ENCODE measurements at regions not wholly inside any gene's neighbourhood (a gene's known extent, or its start where the extent isn't known, plus 50 kb on each side); places are given as distances from the start of the nearest gene placed in this dataset.

GRCh38 chr2:111687911-111688310 lies 196.1 kb downstream of the ANAPC1 start:
- Histone ChIP-seq H3K4me3 (no peak overlapping the region), H3K27me3 (no peaks in the 10 kb centered on the region), H3K9me3 (no peaks in the 10 kb centered on the region), H3K27ac (no peak overlapping the region), H3K4me1 (peaks cover 0 to 9% (median 0%) of the 10 kb centered on the region in 4 donors), H3K36me3 (no peaks in the 10 kb centered on the region)
- DNase-seq: no peak
- WGBS, 2 donors (ENCODE audit: low coverage in 1 of 2): 87 to 94% methylated on average over 2 to 11 of the region's 11 CpGs
- intact Hi-C loops (cut with DNase I; ENCODE audit: low total_unique reads) (no loop called here), in situ Hi-C loops (cut with MboI; ENCODE audit: low pct_ligation_motif_present in 1 of 4, low pct_unique_long_range_greater_than_20kb in 1 of 4, low sequenced_read_pairs in 3 of 4) (loop anchor here in 1 of 4 donors (25.0 kb wide), 1 partner anchor 576 kb away; the partner anchor contains the start of gene BCL2L11)
- no peak for TF ChIP-seq POLR2AphosphoS5 (IDR thresholded peaks at IDR 0.05)
- TF ChIP-seq POLR2A (IDR thresholded peaks at IDR 0.05): no peak
- no peak for TF ChIP-seq EP300 (IDR thresholded peaks at IDR 0.05; ENCODE audit: low read depth)
- TF ChIP-seq, protein P1, sequence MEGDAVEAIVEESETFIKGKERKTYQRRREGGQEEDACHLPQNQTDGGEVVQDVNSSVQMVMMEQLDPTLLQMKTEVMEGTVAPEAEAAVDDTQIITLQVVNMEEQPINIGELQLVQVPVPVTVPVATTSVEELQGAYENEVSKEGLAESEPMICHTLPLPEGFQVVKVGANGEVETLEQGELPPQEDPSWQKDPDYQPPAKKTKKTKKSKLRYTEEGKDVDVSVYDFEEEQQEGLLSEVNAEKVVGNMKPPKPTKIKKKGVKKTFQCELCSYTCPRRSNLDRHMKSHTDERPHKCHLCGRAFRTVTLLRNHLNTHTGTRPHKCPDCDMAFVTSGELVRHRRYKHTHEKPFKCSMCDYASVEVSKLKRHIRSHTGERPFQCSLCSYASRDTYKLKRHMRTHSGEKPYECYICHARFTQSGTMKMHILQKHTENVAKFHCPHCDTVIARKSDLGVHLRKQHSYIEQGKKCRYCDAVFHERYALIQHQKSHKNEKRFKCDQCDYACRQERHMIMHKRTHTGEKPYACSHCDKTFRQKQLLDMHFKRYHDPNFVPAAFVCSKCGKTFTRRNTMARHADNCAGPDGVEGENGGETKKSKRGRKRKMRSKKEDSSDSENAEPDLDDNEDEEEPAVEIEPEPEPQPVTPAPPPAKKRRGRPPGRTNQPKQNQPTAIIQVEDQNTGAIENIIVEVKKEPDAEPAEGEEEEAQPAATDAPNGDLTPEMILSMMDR (IDR thresholded peaks at IDR 0.05): no peak

DNA sequence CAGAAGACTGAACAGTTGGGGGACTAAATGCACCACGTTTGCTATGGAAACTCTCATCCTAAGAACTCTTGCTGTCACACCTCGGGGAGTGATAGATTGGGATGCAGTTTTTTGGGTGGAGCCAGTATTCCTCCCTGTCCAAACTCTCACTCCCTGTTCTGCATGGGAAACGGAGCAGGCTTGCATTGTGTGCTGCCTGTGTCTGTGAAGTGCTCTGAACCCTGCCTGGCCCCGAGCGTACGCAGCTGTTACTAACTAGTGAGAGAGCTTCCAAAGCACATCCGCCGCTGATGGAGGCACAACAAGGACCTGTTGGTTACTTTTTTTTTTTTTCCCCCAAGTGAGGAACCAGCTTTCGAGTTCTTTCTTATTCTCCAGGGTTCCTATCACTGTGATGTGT lies 195.5 kb downstream of the ANAPC1 start:
- in situ Hi-C loops (cut with MboI; ENCODE audit: low pct_ligation_motif_present in 1 of 4, low pct_unique_long_range_greater_than_20kb in 1 of 4, low sequenced_read_pairs in 3 of 4): loop anchor here in 1 of 4 donors (25.0 kb wide), 1 partner anchor 576 kb away; the partner anchor contains the start of gene BCL2L11
- H3K4me3 ChIP-seq: no peak overlapping the region

DNA sequence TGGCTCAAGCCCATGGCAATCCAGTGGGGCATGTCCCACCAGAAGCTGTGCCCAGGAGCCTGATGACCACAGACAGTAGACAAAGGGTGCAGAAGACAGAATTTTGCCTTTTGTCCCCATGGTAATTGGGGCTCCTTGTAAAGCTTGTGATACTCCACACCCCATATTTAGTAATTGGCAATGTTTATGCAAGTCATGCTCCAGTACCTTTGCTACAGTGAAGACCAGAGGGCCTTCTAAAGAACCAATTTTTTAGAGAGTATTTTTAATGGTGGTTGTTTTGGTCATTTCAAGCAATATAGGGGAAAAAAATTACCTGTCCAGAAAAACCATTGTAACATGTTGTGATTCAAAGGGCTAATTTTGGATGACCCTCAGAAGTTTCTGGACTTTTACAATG lies 194.8 kb downstream of the ANAPC1 start:
- H3K4me1 ChIP-seq: peaks cover 0 to 9% (median 0%) of the 10 kb centered on the region in 4 donors
- intact Hi-C loops (cut with DNase I; ENCODE audit: low total_unique reads) (no loop called here), in situ Hi-C loops (cut with MboI; ENCODE audit: low pct_ligation_motif_present in 1 of 4, low pct_unique_long_range_greater_than_20kb in 1 of 4, low sequenced_read_pairs in 3 of 4) (loop anchor here in 1 of 4 donors (25.0 kb wide), 1 partner anchor 577 kb away; the partner anchor contains the start of gene BCL2L11)
- no peak overlapping the region for H3K27ac ChIP-seq
- H3K9me3 ChIP-seq: no peaks in the 10 kb centered on the region
- no peaks in the 10 kb centered on the region for H3K27me3 ChIP-seq
- TF ChIP-seq, protein P1 (IDR thresholded peaks at IDR 0.05): no peak
- no peak for TF ChIP-seq POLR2AphosphoS5 (IDR thresholded peaks at IDR 0.05)
- DNase-seq: no peak
- no peaks in the 10 kb centered on the region for H3K36me3 ChIP-seq
- no peak overlapping the region for H3K4me3 ChIP-seq

More for the DNA sequence above, 195.5 kb downstream of the ANAPC1 start:
- TF ChIP-seq POLR2AphosphoS5 (IDR thresholded peaks at IDR 0.05) (no peak), POLR2A (IDR thresholded peaks at IDR 0.05) (no peak), EP300 (IDR thresholded peaks at IDR 0.05; ENCODE audit: low read depth) (no peak)
- TF ChIP-seq, protein P1 (IDR thresholded peaks at IDR 0.05): no peak
- Histone ChIP-seq H3K27me3 (no peaks in the 10 kb centered on the region), H3K4me1 (peaks cover 0 to 9% (median 0%) of the 10 kb centered on the region in 4 donors), H3K27ac (no peak overlapping the region), H3K36me3 (no peaks in the 10 kb centered on the region), H3K9me3 (no peaks in the 10 kb centered on the region)
- no peak for DNase-seq
- intact Hi-C loops (cut with DNase I; ENCODE audit: low total_unique reads): no loop called here
- 86% methylated on average over 9 of the region's 9 CpGs; no CpG with 5 or more reads in 1 of the 2 donors for WGBS, 2 donors (ENCODE audit: low coverage in 1 of 2)

GRCh38 chr2:111689941-111690340 lies 194.1 kb downstream of the ANAPC1 start:
- Histone ChIP-seq H3K4me1 (peaks cover 0 to 8% (median 0%) of the 10 kb centered on the region in 4 donors), H3K9me3 (no peaks in the 10 kb centered on the region), H3K27ac (no peak overlapping the region), H3K4me3 (no peak overlapping the region), H3K36me3 (no peaks in the 10 kb centered on the region), H3K27me3 (no peaks in the 10 kb centered on the region)
- 71 to 74% methylated on average over 3 to 5 of the region's 5 CpGs for WGBS, 2 donors (ENCODE audit: low coverage in 1 of 2)
- no peak for DNase-seq
- intact Hi-C loops (cut with DNase I; ENCODE audit: low total_unique reads): no loop called here
- in situ Hi-C loops (cut with MboI; ENCODE audit: low pct_ligation_motif_present in 1 of 4, low pct_unique_long_range_greater_than_20kb in 1 of 4, low sequenced_read_pairs in 3 of 4): loop anchor here in 1 of 4 donors (25.0 kb wide), 1 partner anchor 578 kb away; the partner anchor contains the start of gene BCL2L11
- TF ChIP-seq POLR2AphosphoS5 (IDR thresholded peaks at IDR 0.05): no peak
- no peak for TF ChIP-seq EP300 (IDR thresholded peaks at IDR 0.05; ENCODE audit: low read depth)
- TF ChIP-seq, protein P1 (IDR thresholded peaks at IDR 0.05): no peak
- TF ChIP-seq POLR2A (IDR thresholded peaks at IDR 0.05): no peak
